GM19395 (cell line): ENCODE measurements at regions not wholly inside any gene's neighbourhood (a gene's known extent, or its start where the extent isn't known, plus 50 kb on each side); places are given as distances from the start of the nearest gene placed in this dataset.

ENCODE experiments used
- ATAC-seq: cut with Tn5 transposase; IDR thresholded peaks from one replicate; pipeline ENCODE4 v1.9.1; 2021; ENCODE audit warnings: mild to moderate bottlenecking, moderate library complexity; ENCODE audit not compliant: unreplicated experiment

DNA sequence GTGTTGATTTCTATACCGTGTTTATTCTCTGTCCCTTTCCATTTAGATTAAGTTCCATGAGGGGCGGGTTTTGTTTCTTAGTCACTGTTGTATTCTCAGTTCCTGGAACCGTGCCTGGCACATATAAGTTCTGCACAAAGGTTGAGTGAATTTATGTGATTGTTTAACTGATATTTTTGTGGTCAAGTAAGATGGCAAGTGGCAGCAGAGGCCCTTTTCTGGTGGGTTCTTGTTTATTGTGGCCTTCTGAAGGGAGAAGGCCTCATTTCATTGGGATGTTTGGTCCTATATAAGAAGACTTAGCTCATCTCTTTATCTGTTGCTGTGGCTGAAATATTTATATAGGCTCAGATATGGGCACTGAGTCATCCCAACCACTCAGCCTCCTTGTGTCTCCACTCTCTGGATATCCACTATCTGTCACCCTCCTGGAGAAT, 262.5 kb downstream of the PSAT1 start:
- ATAC-seq, result no peak

DNA sequence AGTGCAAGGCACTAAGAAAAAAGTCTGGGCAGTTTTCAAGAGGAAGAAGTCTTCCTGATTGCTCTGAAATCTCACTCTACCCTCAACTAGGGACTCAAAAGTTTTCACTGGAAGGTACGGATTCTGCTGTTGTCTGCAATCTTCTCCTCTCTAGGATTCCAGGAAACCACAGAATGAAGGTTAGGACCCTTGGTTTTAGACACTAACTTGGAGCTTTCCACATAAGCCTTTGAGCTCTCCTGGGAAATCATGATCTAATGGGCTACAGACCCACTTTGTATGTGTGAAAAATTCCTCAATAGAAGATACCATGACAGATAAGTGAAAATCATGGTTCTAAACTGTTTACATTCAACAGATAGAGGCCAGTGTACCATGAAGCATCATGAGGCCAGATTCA, 265.1 kb downstream of the PSAT1 start:
- ATAC-seq, result no peak

DNA sequence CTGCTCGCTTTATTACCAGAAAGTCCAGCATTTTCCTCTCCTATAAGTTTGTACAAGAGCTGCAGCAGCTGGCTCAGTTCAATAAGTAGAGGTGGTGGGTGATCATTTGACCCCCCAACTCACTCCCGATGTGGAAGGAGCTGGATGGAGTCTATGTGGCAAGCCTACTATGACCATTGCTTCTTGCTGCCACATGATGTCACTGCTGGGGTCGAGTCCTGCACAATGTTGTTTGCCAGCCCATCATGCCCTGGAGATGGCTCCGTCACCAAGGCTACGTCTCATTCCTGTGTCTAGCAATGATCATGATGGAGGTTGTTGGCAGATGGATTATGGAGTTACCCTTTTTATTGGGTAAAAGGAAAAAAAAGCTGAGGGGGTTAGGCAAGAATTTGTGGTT, 266.3 kb downstream of the PSAT1 start:
- ATAC-seq, result no peak

DNA sequence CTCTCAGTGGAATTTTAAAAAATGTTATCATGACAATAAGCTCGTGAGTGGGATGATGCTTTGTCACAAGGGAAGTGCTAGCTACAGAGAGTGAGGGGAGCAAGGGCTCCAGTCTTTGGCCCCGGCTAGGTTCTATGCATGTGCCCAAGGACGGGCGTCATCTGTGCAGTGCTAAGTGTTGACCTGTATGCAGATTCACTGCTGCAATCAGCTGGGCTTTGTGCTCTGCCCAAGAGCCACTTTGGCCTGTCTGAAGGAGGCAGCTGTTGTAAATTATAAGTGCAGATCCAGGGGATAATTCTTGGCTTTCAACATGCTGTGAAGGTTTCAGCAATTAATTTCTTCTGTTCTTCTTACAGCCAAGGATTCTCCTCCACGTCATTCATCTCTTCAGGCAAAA, 268.6 kb downstream of the PSAT1 start:
- no peak for ATAC-seq

DNA sequence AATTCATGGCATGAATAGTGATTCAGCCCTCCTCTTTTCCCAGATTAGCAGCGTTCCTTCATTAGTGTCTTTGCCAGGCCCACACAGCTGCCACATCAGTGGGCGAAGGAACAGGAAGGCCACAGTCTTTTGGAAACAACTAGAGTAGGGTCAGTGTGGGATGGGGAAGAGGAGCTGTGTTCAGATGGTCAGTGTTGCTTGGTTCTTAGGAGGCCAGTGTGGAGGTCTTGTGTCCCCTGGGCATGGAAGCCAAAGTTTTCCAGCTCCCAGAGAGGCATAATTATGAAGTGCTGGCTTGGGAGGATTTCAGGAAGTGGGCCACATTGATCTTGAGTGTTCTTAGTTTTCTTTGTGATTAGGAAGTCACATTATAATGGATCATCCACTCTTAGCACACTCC, 269.6 kb downstream of the PSAT1 start:
- ATAC-seq, result no peak

DNA sequence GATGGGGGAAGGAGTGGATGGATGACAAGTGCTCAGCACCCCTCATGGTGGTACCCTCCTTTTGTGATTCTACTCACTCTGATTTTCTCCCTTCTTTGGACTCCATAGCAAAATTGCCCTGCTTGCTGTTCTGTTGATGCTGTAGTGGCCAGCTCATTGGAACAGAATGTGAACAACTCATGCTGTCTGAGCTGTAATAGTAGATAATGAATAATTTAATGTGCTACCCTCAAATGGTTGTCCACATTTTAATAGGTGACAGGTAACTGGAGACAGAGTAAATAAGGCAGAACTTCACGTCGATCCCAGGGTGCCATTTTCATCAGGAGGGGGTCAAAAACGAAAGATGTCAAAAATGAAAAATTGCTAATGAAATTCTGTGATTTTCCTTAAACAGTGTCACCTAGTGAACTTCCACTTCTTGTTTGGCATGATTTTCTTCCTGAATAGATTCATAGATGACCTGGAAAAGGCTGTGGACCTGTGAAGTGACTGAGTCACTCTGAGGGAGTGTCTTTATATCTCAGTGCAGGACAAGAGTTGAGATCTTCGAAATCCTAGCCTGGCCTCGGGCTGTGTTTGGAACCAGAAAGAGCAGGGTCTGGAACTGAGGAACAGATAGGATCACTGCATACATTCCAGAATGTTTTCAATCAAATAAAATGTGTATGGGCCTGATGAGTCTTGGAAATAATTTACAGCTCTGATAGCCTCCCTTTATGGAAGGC, 270.2 kb downstream of the PSAT1 start:
- no peak for ATAC-seq

DNA sequence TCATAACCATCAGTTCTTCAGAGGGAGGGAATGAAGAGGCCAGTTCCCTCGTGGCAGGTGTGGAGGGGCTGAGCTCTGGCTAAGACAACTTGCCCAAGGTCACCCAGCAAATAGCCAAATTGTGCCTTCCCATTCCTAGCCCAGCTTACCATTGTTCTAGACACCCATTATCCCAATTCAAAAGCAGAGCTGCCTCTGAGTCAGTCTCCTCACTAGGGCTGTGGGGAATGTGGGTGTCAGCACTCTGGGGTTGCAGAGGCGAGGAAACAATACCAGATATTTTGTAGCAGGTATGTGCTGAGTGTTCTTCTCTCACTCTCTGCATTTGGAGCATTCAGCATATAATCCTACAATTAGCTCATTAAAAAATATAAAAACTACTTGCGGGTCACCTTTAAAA, 270.8 kb downstream of the PSAT1 start:
- no peak for ATAC-seq

DNA sequence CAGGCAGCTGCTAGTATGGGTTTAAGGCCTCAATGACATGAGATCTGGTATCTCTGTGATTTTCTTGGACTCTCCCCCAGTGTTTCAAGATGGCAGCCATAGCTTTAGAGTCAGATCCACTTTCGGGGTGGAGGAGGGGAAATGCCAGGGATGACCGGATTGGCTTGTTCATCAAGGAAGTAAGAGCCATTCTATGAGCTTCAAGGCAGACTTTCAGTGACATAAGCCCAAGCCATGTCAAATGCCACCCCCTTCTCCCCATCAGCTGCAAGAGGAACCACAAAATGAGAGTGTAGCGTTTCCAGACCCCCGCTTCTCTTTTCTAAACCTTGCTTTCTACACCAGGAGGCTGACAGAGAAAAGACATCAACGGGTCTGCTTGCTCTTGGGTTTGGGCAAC, 271.8 kb downstream of the PSAT1 start:
- ATAC-seq, result no peak

DNA sequence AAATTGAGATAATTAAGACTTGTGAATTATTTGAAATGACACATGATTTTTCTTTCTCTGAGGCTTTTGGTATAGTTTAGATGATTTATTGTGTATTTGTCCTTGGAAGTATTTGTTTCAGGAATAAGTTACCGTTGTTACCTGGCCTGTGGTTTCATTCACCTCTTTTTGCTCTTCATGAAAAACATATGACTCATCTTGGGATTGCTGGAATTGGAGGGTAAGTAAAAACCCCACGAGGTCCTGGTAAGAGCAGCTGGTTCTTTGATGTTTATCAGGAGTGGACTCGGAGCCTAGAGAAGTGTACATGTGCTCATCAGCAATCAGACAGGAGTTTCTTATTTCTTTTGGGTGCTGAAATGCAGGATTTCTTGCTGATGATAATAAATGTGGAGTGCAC, 275.3 kb downstream of the PSAT1 start:
- no peak for ATAC-seq

DNA sequence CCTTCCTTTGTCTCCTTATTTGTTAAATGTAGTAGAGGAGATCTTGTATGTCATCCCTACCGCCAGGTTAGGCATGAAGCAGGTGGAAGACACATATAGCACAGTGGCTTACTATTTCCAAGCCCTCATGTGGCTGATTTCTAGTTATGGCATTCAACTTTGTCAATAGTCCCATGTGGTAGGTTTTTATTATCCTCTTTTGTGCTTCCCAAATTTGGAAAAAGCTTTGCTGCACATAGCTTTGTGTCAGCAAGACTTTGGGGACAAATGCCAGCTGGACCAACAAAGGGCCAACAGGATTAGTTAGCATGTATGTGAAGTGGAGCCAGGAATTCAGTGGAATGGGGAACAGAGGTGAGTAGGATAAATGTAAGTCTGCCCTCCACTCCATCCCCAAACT, 276.3 kb downstream of the PSAT1 start:
- ATAC-seq, result no peak

DNA sequence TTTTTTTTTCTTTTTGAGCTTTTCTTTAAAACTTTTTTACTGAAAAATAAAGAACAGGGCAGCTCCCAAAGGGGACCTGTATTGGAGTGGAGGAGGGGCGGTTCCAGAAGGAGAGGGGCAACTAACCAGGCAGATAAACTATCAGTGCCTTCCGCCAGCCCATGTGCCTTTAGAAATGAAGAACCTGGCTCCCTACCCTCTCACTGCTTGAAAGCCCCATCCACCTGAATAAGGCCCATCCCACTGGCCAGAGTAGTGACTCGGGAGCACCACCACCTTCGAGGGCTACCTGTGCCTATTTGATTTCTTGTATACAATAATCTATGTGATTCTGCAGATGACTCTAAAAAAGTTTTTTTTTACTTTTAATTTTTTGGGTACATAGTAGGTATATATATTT, 276.7 kb downstream of the PSAT1 start:
- no peak for ATAC-seq

DNA sequence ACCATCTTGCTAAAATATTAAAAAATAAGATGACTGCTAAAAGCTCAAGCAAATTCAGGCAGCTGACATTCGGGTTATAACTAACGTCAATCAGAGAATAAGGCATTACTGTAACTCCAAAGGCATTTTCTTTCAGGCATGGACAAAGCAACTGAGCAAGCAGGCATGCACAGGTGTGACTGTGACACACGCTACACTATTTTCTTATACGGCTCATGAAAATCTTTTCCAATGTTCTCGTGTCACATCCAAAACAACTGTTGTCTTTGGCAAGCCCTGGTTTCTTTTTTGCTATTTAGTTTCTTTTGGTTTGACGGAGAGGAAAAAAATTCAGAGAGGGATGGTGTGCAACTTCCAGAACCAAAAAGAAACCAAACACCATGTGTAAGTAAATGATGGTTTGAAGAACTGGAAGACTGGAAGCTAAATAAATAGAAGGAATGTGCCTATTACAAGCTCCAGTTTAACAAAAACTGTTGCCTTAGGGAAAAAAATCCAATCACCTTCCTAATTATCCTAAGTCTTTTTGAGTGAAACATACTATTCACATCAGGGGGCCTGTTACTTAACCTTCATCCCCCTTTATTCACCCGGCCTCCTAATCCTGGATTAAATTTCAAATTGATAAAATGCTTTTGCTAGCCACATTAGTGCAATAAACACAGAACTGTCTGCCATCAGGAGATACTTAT, 277.6 kb downstream of the PSAT1 start:
- ATAC-seq, result no peak

DNA sequence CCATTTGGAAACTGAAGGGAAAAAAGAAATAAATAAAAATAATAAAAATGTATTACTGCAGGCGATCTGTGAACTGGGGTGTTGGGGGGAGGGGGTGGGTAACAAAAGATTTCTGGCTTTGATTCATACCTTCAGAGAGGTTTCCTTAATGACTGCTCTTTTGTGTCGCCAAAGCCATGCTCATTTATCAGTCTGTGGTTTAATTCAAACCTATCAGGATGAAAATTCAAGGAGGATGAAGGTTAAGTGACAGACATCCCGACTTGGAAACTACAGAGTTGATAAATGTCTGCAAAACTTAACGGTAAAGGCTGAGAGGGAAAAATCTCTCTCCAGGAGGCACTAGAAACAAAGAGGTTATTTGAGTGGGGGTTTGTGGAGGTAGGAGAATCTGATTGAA, 278.2 kb downstream of the PSAT1 start:
- no peak for ATAC-seq

DNA sequence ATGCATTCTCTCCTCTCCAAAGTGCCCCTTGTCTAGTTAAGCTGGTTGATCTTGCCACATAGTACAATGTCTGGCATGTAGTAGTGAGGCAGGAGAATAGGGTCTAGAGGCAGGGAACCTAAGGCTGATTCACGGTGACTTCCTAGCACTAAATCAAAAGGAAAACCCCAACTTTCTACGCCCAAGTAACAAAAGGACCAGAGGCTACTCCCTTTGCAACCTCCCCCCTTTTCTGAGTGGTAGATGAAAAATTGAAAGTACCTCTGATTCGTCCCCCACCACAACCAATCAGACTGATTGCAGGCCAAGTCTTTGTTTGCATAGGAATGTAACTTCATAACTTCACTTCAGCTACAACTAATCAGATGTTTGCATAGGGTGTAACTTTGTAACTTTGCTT, 278.8 kb downstream of the PSAT1 start:
- no peak for ATAC-seq

DNA sequence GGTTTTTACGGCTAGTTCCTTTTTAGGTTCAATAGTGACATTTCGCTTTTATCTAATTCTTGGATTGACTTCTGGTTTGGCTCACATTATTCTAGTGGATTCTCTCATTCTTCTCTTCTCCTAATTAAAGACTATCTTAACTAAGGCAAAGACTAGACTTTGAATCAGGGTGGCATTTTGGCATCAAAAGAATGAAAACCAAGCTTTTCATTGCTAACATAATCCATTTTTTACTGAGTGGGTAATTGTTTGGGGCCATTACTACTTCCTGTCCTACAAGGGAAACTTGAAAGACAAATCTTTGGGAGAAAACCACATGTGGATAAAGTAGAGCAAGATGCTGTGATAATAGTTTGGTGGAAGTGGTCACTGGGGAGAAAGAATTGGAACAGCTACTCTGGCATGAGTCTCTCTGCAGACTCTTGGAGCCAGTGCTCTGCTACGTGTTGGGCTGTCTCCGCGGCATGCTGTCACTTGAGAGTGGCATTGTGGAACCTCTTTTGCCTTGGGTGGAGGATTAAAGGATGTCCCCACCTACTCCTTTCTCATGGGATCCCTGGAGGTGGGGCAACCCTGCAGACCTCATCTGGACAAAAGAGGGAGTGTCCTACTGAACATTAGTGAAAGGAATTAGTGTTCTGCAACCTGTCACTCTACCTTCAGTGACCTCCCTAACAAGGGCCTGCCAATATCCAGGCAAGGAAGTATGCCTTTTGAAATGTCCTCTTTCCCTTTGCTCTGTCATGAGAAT, 280.4 kb downstream of the PSAT1 start:
- no peak for ATAC-seq

DNA sequence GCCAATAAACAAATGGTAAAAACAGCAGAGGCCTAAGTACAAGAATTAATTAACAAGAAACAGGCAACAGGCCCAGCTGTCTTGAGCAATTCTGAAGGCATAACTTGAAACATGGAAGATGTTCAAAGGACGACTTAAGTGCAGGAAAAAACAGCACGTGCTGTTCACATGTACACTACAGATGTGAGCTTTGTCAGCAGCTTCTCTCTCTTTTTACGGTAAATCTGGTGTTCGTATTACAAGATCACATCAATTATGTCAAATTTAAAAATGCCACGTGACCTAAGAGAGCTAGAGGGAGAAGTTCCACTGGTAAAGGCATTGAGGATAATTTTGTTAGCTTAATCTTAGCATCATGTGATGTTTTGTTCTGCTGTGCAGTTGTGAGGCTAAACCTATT, 281.1 kb downstream of the PSAT1 start:
- no peak for ATAC-seq

DNA sequence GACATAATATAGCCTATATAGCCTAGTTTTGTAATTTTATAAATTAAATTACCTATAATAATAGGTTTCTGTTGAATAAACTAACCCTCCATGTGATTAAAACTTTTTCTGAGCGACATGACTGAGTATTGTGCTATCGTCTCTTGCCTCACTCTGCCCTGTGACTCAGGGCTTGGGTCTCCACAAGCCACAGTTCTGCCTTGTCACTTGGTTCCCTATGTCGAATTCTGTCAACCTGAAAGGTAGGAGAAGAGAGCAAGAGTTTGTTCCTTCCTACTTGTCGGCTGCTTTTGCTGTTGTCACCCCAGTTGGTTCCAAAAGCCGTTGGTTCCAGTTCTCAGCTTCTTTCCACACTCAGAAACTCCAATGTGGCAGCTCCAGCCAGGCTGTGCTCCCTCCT, 285.9 kb downstream of the PSAT1 start:
- ATAC-seq, result no peak

DNA sequence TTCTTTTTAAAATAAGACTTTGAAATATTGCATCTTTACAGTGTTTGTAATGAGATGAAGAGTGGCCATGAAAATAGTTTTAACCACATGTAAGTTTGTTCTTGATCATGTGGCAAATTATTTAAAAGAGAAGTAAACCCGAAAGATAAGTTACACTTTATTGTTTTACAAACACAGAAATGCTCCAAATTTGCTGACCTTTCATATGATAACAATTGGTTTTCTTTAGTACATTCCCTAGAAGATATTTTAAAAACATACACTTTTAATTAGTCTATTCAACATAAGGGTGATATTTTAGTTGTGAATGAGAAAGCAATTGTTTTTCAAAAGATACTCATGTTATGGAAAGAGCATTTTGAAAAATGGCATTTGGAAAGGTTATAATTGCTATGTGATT, 287.7 kb downstream of the PSAT1 start:
- ATAC-seq, result no peak

DNA sequence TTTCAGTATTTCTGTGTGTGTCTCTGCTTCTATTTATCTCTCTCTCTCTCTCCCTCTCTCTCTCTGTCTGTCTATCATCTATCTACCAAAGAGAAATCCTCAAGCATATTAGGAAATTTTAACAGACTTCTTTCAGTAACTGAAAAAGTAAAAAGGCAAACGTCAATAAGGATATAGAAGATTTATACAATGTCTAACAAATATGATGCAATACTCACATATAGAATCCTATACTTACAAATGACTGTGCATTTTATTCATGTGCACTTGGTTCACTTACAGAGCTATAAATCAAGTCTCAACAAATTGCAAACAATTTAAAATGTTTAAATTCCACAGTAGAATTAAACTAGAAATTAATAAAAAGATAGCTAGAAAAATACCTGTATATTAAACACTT, 289.0 kb downstream of the PSAT1 start:
- no peak for ATAC-seq

DNA sequence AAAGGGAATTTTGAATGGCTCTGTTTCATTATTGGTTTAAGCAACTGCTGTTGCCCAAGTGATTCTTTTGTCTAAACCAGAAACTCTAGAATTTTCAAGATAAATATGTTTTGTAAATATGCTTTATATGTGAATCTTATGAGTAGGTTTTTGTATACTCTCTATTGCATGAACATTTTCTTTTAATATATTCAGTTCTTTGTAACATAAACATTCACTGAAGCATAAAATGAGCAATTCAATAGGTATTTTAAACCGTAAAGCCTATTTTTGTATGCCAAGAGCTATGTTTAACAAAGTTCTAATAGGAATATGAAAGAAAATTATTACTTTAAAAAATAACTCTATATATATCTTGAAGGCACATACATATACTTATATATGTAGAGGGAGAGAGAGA, 293.1 kb downstream of the PSAT1 start:
- no peak for ATAC-seq

DNA sequence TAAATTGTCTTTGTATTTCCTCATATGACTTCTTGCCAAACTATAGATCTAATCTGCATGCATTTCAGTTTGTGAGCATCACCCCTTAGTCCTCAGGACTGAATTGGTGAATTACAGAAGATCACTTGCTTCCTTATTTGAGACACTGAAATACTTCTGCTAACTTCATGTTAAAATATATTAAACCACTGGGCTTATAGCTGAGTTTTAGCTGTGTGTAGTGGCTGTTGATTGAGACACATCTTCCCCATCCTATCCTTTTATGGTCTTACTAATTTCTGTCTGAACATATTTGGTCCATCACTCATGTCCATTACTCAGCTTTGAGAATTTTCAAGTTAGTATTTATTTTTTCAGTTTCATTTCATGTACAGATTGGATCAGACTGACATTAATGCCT, 295.9 kb downstream of the PSAT1 start:
- ATAC-seq, result no peak
